Stimulated activated effector memory CD8-positive, alpha-beta T cell treated with anti-CD3 and anti-CD28 coated beads, Interleukin-12 subunit alpha, Interleukin-12 subunit beta, amount 100 ng/mL, for 72 hours (primary cell): ENCODE measurements at regions not wholly inside any gene's neighbourhood (a gene's known extent, or its start where the extent isn't known, plus 50 kb on each side); places are given as distances from the start of the nearest gene placed in this dataset.

Experiments
- ATAC-seq: fragments of 150-1000 bp; cut with Tn5 transposase; 2 replicates; pipeline ENCODE4 v1.10.0; 2021
- DNase-seq, 2 donors: peaks; one replicate each; pipeline ENCODE4 v3.0.0; 2021 to 2022; ENCODE audit warnings: low spot score in 2 of 2
- H3K27ac Mint-ChIP-seq: one replicate; pipeline ENCODE4 v1.8.0; 2022; ENCODE audit warnings: mild to moderate bottlenecking, mixed read lengths
- H3K36me3 Mint-ChIP-seq: one replicate; pipeline ENCODE4 v1.8.0; 2022; ENCODE audit warnings: mild to moderate bottlenecking, mixed read lengths
- H3K4me1 Mint-ChIP-seq: one replicate; pipeline ENCODE4 v1.8.0; 2022; ENCODE audit warnings: mixed read lengths
- H3K4me3 Mint-ChIP-seq: one replicate; pipeline ENCODE4 v1.8.0; 2022; ENCODE audit warnings: mild to moderate bottlenecking, mixed read lengths
- H3K9me3 Mint-ChIP-seq: one replicate; pipeline ENCODE4 v1.8.0; 2022; ENCODE audit warnings: mixed read lengths

- no peaks in the 10 kb centered on the region for H3K36me3 Mint-ChIP-seq
- H3K9me3 Mint-ChIP-seq = peaks cover 5% of the 10 kb centered on the region
Observed at GRCh38 chr7:10874666-10875065, 99.0 kb upstream of the PHF14 start.

DNA sequence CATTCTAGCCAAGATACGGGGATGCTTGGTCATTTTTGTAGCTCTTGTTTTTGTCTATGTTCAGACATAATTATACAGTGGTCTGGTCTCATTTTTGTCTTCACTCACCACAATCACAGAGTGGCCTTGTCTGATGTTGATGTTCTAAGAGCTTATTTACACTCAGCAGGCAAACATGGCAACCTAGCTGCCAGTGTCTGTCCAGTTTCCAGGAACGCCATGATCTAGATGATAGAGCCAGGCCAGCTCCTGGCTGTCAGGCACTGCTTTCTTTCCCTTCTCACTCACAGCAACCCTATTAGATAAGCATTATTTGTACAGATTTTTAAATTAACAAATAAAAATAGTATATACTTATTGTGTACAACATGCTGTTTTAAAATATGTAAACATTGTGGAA, 98.6 kb upstream of the PHF14 start:
- H3K9me3 Mint-ChIP-seq = peaks cover 5% of the 10 kb centered on the region

More at GRCh38 chr7:10874666-10875065, 99.0 kb upstream of the PHF14 start:
- ATAC-seq (no peak), DNase-seq (no peak)
- H3K27ac Mint-ChIP-seq = no peak overlapping the region
- H3K4me1 Mint-ChIP-seq = no peaks in the 10 kb centered on the region
- H3K4me3 Mint-ChIP-seq = no peak overlapping the region

DNA sequence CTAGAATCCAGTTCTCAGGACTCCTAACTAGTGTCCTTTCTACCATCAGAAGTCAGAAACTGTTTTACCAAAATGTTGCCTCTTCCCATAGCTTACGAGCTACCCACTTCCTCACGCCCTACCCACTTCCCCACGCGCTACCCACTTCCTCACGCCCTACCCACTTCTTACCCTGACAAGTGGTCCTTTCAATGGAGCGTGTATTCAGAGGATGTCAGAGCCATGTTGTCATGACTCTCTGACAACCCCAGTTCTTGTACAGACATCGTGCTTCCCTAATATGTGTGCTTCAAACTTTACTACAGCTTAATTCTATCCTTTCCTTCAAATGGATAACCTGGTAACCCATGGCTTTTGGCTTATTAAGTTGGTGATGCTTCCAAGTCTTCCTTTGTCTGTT, 84.8 kb upstream of the PHF14 start:
- Mint-ChIP-seq H3K4me1 (peaks cover 14% of the 10 kb centered on the region), H3K27ac (peak overlapping the region; percentile 60), H3K4me3 (peak overlapping the region; percentile 55), H3K36me3 (no peaks in the 10 kb centered on the region), H3K9me3 (no peaks in the 10 kb centered on the region)
- DNase-seq = no peak
- peak; percentile 86 for ATAC-seq

More for the DNA sequence above, 98.6 kb upstream of the PHF14 start:
- DNase-seq = no peak
- Mint-ChIP-seq H3K27ac (no peak overlapping the region), H3K36me3 (no peaks in the 10 kb centered on the region), H3K4me1 (no peaks in the 10 kb centered on the region), H3K4me3 (no peak overlapping the region)
- ATAC-seq = no peak

DNA sequence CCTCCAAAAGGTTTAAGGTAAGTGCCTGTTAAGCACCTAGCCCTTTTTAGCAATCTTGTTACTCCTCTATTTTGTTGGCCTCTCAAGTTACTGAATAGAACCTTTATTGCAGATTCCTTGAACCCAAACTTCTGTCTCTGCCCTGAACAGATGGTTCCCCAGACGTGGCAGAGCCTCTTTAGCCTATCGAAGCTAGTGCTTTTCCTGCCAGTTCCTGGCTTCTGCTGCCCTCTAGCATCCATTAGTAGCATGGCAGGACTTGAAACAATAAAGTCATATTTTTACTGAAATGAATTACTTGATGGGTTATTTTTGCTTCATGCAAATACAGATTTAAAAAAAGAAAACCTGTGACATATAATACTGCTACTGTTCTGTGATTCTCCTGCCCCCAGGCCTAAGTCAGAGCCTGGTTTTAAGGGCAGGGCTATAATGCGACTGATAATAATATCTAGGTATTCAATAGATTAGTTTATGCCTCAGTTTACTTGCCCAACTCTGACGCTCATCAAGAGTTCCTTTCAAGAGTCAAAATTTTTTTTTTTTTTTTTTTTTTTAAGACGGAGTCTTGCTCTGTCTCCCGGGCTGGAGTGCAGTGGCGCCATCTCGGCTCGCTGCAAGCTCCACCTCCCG, 84.3 kb upstream of the PHF14 start:
- peak in 1 of 2 donors; percentile 55 for DNase-seq

GRCh38 chr7:10908600-10908999, 65.1 kb upstream of the PHF14 start:
- no peak for ATAC-seq
- DNase-seq = no peak
- H3K4me3 Mint-ChIP-seq = no peak overlapping the region
- no peaks in the 10 kb centered on the region for H3K36me3 Mint-ChIP-seq
- H3K27ac Mint-ChIP-seq = no peak overlapping the region
- H3K9me3 Mint-ChIP-seq = peaks cover 3% of the 10 kb centered on the region
- no peaks in the 10 kb centered on the region for H3K4me1 Mint-ChIP-seq

More for the DNA sequence above, 84.3 kb upstream of the PHF14 start:
- peak; percentile 87 for ATAC-seq
- H3K36me3 Mint-ChIP-seq = no peaks in the 10 kb centered on the region
- peak overlapping the region; percentile 55 for H3K4me3 Mint-ChIP-seq
- H3K27ac Mint-ChIP-seq = peak overlapping the region; percentile 60
- H3K9me3 Mint-ChIP-seq = no peaks in the 10 kb centered on the region
- peaks cover 14% of the 10 kb centered on the region for H3K4me1 Mint-ChIP-seq

DNA sequence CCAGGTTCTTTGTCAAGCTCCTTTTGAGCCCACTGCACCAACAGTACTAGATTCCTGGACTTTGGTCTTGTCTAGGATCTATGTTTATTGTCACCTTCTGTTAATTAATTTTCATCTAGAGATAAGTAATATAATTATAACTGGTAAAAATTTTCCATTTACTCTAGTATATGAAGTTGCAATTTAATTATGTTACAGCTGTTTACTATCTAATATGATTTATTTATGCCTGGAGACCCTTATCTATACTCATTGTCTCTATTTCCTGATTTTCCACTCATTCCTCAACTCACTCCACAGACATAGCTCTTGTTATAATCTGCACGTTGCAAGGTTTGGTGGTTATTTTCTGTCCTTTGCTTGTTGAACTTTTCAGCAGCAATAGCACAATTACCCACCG, 63.2 kb upstream of the PHF14 start:
- DNase-seq = no peak
- peaks cover 3% of the 10 kb centered on the region for H3K9me3 Mint-ChIP-seq
- H3K27ac Mint-ChIP-seq = no peak overlapping the region
- H3K4me1 Mint-ChIP-seq = no peaks in the 10 kb centered on the region
- H3K36me3 Mint-ChIP-seq = no peaks in the 10 kb centered on the region
- ATAC-seq = no peak
- no peak overlapping the region for H3K4me3 Mint-ChIP-seq

- ATAC-seq (no peak), DNase-seq (no peak)
- Mint-ChIP-seq H3K4me3 (no peak overlapping the region), H3K9me3 (peaks cover 3% of the 10 kb centered on the region), H3K27ac (no peak overlapping the region), H3K36me3 (no peaks in the 10 kb centered on the region), H3K4me1 (no peaks in the 10 kb centered on the region)
Observed at GRCh38 chr7:10912077-10912476, 61.6 kb upstream of the PHF14 start.

GRCh38 chr7:10913457-10913856, 60.2 kb upstream of the PHF14 start:
- H3K4me1 Mint-ChIP-seq = no peaks in the 10 kb centered on the region
- peaks cover 3% of the 10 kb centered on the region for H3K9me3 Mint-ChIP-seq
- ATAC-seq (no peak), DNase-seq (no peak)
- no peaks in the 10 kb centered on the region for H3K36me3 Mint-ChIP-seq
- H3K27ac Mint-ChIP-seq = no peak overlapping the region
- no peak overlapping the region for H3K4me3 Mint-ChIP-seq

- no peak for DNase-seq
- H3K4me3 Mint-ChIP-seq = no peak overlapping the region
- no peak overlapping the region for H3K27ac Mint-ChIP-seq
- H3K36me3 Mint-ChIP-seq = no peaks in the 10 kb centered on the region
- ATAC-seq = no peak
- H3K4me1 Mint-ChIP-seq = no peaks in the 10 kb centered on the region
- H3K9me3 Mint-ChIP-seq = no peaks in the 10 kb centered on the region
Observed at GRCh38 chr7:10918093-10918590, 55.5 kb upstream of the PHF14 start.

- no peak overlapping the region for H3K27ac Mint-ChIP-seq
- H3K9me3 Mint-ChIP-seq = no peaks in the 10 kb centered on the region
- DNase-seq = no peak
- no peaks in the 10 kb centered on the region for H3K4me1 Mint-ChIP-seq
- no peak for ATAC-seq
- H3K36me3 Mint-ChIP-seq = no peaks in the 10 kb centered on the region
- H3K4me3 Mint-ChIP-seq = no peak overlapping the region
Observed at GRCh38 chr7:10919923-10920322, 53.7 kb upstream of the PHF14 start.
